ENCODE measurements at regions not wholly inside any gene's neighbourhood (a gene's known extent, or its start where the extent isn't known, plus 50 kb on each side); places are given as distances from the start of the nearest gene placed in this dataset.

GRCh38 chr10:57788117-57788516 is 479.6 kb downstream of the IPMK start:
- H3K9me3 ChIP-seq (ENCODE audit: low read depth, low read length, poor library complexity, severe bottlenecking), result no peaks in the 10 kb centered on the region
- no peak overlapping the region for H3K27ac ChIP-seq (ENCODE audit: low read depth, low read length, poor library complexity, severe bottlenecking)
- H3K36me3 ChIP-seq (ENCODE audit: insufficient read depth, low read length, poor library complexity, severe bottlenecking), result no peaks in the 10 kb centered on the region
- BruUV-seq (replicated peaks), result no TSS peak
- ChIA-PET CTCF (no interaction called here), POLR2A (ENCODE audit: low non-redundant PET) (no interaction called here)
- intact Hi-C loops (cut with micrococcal nuclease; ENCODE audit: unreplicated experiment), result no loop called here
- no peak overlapping the region for H3K4me3 ChIP-seq (ENCODE audit: low read depth, low read length, poor library complexity, severe bottlenecking)
- no peaks in the 10 kb centered on the region for H3K4me1 ChIP-seq (ENCODE audit: insufficient read depth, low read length, poor library complexity, severe bottlenecking)
- TF ChIP-seq CTCF (conservative IDR thresholded peaks at IDR 0.05; ENCODE audit: low read depth, low read length) (no peak), EZH2 (IDR thresholded peaks at IDR 0.05; ENCODE audit: borderline replicate concordance, low read depth, low read length, poor library complexity, severe bottlenecking) (no peak)
- no peaks in the 10 kb centered on the region for H3K27me3 ChIP-seq (replicated peaks; ENCODE audit: insufficient read depth, low read depth, low read length, poor library complexity)
- DNase-seq (ENCODE audit: low spot score), result no peak

- intact Hi-C loops (cut with micrococcal nuclease; ENCODE audit: unreplicated experiment), result no loop called here
- POLR2A ChIA-PET (ENCODE audit: low non-redundant PET), result no interaction called here
- no peak for DNase-seq (ENCODE audit: low spot score)
- Histone ChIP-seq H3K36me3 (ENCODE audit: insufficient read depth, low read length, poor library complexity, severe bottlenecking) (no peaks in the 10 kb centered on the region), H3K4me3 (ENCODE audit: low read depth, low read length, poor library complexity, severe bottlenecking) (no peak overlapping the region), H3K4me1 (ENCODE audit: insufficient read depth, low read length, poor library complexity, severe bottlenecking) (no peaks in the 10 kb centered on the region), H3K27ac (ENCODE audit: low read depth, low read length, poor library complexity, severe bottlenecking) (no peak overlapping the region), H3K9me3 (ENCODE audit: low read depth, low read length, poor library complexity, severe bottlenecking) (no peaks in the 10 kb centered on the region), H3K27me3 (replicated peaks; ENCODE audit: insufficient read depth, low read depth, low read length, poor library complexity) (no peaks in the 10 kb centered on the region)
- no TSS peak for BruUV-seq (replicated peaks)
- TF ChIP-seq CTCF (conservative IDR thresholded peaks at IDR 0.05; ENCODE audit: low read depth, low read length) (no peak), EZH2 (IDR thresholded peaks at IDR 0.05; ENCODE audit: borderline replicate concordance, low read depth, low read length, poor library complexity, severe bottlenecking) (no peak)
- CTCF ChIA-PET, result no interaction called here
These were observed 480.6 kb downstream of the IPMK start for GRCh38 chr10:57786850-57787750.

GRCh38 chr10:57786331-57786730 is 481.4 kb downstream of the IPMK start:
- no peaks in the 10 kb centered on the region for H3K9me3 ChIP-seq (ENCODE audit: low read depth, low read length, poor library complexity, severe bottlenecking)

More at GRCh38 chr10:57786331-57786730, 481.4 kb downstream of the IPMK start:
- no peak for DNase-seq (ENCODE audit: low spot score)
- Histone ChIP-seq H3K4me3 (ENCODE audit: low read depth, low read length, poor library complexity, severe bottlenecking) (no peak overlapping the region), H3K27ac (ENCODE audit: low read depth, low read length, poor library complexity, severe bottlenecking) (no peak overlapping the region), H3K4me1 (ENCODE audit: insufficient read depth, low read length, poor library complexity, severe bottlenecking) (no peaks in the 10 kb centered on the region), H3K36me3 (ENCODE audit: insufficient read depth, low read length, poor library complexity, severe bottlenecking) (no peaks in the 10 kb centered on the region), H3K27me3 (replicated peaks; ENCODE audit: insufficient read depth, low read depth, low read length, poor library complexity) (no peaks in the 10 kb centered on the region)
- CTCF ChIA-PET, result no interaction called here
- TF ChIP-seq EZH2 (IDR thresholded peaks at IDR 0.05; ENCODE audit: borderline replicate concordance, low read depth, low read length, poor library complexity, severe bottlenecking) (no peak), CTCF (conservative IDR thresholded peaks at IDR 0.05; ENCODE audit: low read depth, low read length) (no peak)
- BruUV-seq (replicated peaks), result no TSS peak
- POLR2A ChIA-PET (ENCODE audit: low non-redundant PET), result no interaction called here
- intact Hi-C loops (cut with micrococcal nuclease; ENCODE audit: unreplicated experiment), result no loop called here
